ENCODE measurements at regions not wholly inside any gene's neighbourhood (a gene's known extent, or its start where the extent isn't known, plus 50 kb on each side); places are given as distances from the start of the nearest gene placed in this dataset.

- no peaks in the 10 kb centered on the region for H3K36me3 Mint-ChIP-seq (ENCODE audit: low read depth)
- intact Hi-C loops (cut with micrococcal nuclease): no loop called here
- TF ChIP-seq CTCF (IDR thresholded peaks at IDR 0.05): no peak
- H3K4me1 Mint-ChIP-seq (ENCODE audit: low read depth): no peaks in the 10 kb centered on the region
- POLR2A ChIA-PET: no interaction called here
- no peak for ATAC-seq
- H3K4me3 Mint-ChIP-seq: no peak overlapping the region
- peaks cover 14% of the 10 kb centered on the region for H3K9me3 Mint-ChIP-seq
- no peaks in the 10 kb centered on the region for H3K27me3 Mint-ChIP-seq
- no peak overlapping the region for H3K27ac Mint-ChIP-seq
- no peak for DNase-seq
- CTCF ChIA-PET: no interaction called here
Measured at GRCh38 chr12:38983117-38983571, 77.8 kb upstream of the CPNE8 start.

- H3K27me3 Mint-ChIP-seq: no peaks in the 10 kb centered on the region
- H3K9me3 Mint-ChIP-seq: peaks cover 3% of the 10 kb centered on the region
- TF ChIP-seq CTCF (IDR thresholded peaks at IDR 0.05): no peak
- ChIA-PET POLR2A (no interaction called here), CTCF (no interaction called here)
- no peaks in the 10 kb centered on the region for H3K36me3 Mint-ChIP-seq (ENCODE audit: low read depth)
- intact Hi-C loops (cut with micrococcal nuclease): no loop called here
- no peak overlapping the region for H3K27ac Mint-ChIP-seq
- no peak overlapping the region for H3K4me3 Mint-ChIP-seq
- ATAC-seq (no peak), DNase-seq (no peak)
- no peaks in the 10 kb centered on the region for H3K4me1 Mint-ChIP-seq (ENCODE audit: low read depth)
Measured at GRCh38 chr12:38977132-38977531, 71.7 kb upstream of the CPNE8 start.

GRCh38 chr12:38969706-38970105, 64.3 kb upstream of the CPNE8 start:
- no peaks in the 10 kb centered on the region for H3K27me3 Mint-ChIP-seq
- no peaks in the 10 kb centered on the region for H3K36me3 Mint-ChIP-seq (ENCODE audit: low read depth)
- intact Hi-C loops (cut with micrococcal nuclease): no loop called here
- H3K4me3 Mint-ChIP-seq: no peak overlapping the region
- no peak overlapping the region for H3K27ac Mint-ChIP-seq
- H3K4me1 Mint-ChIP-seq (ENCODE audit: low read depth): no peaks in the 10 kb centered on the region
- TF ChIP-seq CTCF (IDR thresholded peaks at IDR 0.05): no peak
- POLR2A ChIA-PET: no interaction called here
- CTCF ChIA-PET: no interaction called here
- H3K9me3 Mint-ChIP-seq: no peaks in the 10 kb centered on the region
- no peak for ATAC-seq
- no peak for DNase-seq

GRCh38 chr12:38961683-38962082, 56.3 kb upstream of the CPNE8 start:
- H3K4me3 Mint-ChIP-seq: no peak overlapping the region
- no peak overlapping the region for H3K27ac Mint-ChIP-seq
- ATAC-seq (no peak), DNase-seq (no peak)
- intact Hi-C loops (cut with micrococcal nuclease): no loop called here
- no peaks in the 10 kb centered on the region for H3K27me3 Mint-ChIP-seq
- no peaks in the 10 kb centered on the region for H3K9me3 Mint-ChIP-seq
- no peaks in the 10 kb centered on the region for H3K36me3 Mint-ChIP-seq (ENCODE audit: low read depth)
- POLR2A ChIA-PET: no interaction called here
- H3K4me1 Mint-ChIP-seq (ENCODE audit: low read depth): no peaks in the 10 kb centered on the region
- CTCF ChIA-PET: no interaction called here
- no peak for TF ChIP-seq CTCF (IDR thresholded peaks at IDR 0.05)

- H3K27me3 Mint-ChIP-seq: no peaks in the 10 kb centered on the region
- no peak for ATAC-seq
- no peak for DNase-seq
- no peak overlapping the region for H3K4me3 Mint-ChIP-seq
- no peaks in the 10 kb centered on the region for H3K9me3 Mint-ChIP-seq
- H3K36me3 Mint-ChIP-seq (ENCODE audit: low read depth): no peaks in the 10 kb centered on the region
- ChIA-PET CTCF (no interaction called here), POLR2A (no interaction called here)
- no peaks in the 10 kb centered on the region for H3K4me1 Mint-ChIP-seq (ENCODE audit: low read depth)
- H3K27ac Mint-ChIP-seq: no peak overlapping the region
- no peak for TF ChIP-seq CTCF (IDR thresholded peaks at IDR 0.05)
- intact Hi-C loops (cut with micrococcal nuclease): no loop called here
Measured at GRCh38 chr12:38961012-38961411, 55.6 kb upstream of the CPNE8 start.
